K562 (cell line): ENCODE measurements at regions not wholly inside any gene's neighbourhood (a gene's known extent, or its start where the extent isn't known, plus 50 kb on each side); places are given as distances from the start of the nearest gene placed in this dataset.

Source experiments
- ATAC-seq: fragments of 200-7000 bp; cut with Tn5 transposase; 3 replicates; pipeline ENCODE4 v1.9.1; 2020; ENCODE audit warnings: moderate library complexity
- BruUV-seq: library from RNA; stranded (reverse); fragments of 400-500 nt; replicated peaks from 2 replicates; lab custom pipeline; 2021; lab: Mats Ljungman, UMichigan
- CTCF ChIA-PET: fragments of 300-600 bp; formaldehyde crosslinking; extraction: SDS; loops from one replicate; lab custom pipeline; 2021; ENCODE audit warnings: low intra/inter-chr PET ratio; lab: Yijun Ruan, JAX
- POLR2A ChIA-PET: fragments of 300-600, 350-650 bp; sonication (Branson Sonifier 250); formaldehyde crosslinking; extraction: SDS; loops from one replicate; lab custom pipeline; 2021; ENCODE audit warnings: antibody characterized with exemption, inconsistent platforms; lab: Yijun Ruan, JAX
- DNase-seq, 4 experiments: peaks; one replicate each; pipeline versions ENCODE4 v3.0.0 to v3.0.0-alpha.2; 2011 to 2018; ENCODE audit warnings: low spot score in 3 of 4, mixed read lengths in 3 of 4; ENCODE audit errors: extremely low read depth in 1 of 4
- FAIRE-seq: peaks from 2 replicates; lab custom pipeline; 2011; peaks lifted over from hg19 to GRCh38; lab: Jason Lieb, UNC
- H2AFZ ChIP-seq: 2 replicates; pipeline ENCODE4 v1.6.0; 2011; ENCODE audit warnings: low read depth, low read length, control low read depth, inconsistent platforms
- H3K27ac ChIP-seq: fragments of 200-600 bp; 3 replicates; pipeline ENCODE4 v1.8.0; 2011; ENCODE audit warnings: low read depth, mild to moderate bottlenecking, control low read depth, inconsistent platforms, low read length, moderate library complexity, mixed read lengths; ENCODE audit errors: extremely low read depth
- H3K27me3 ChIP-seq, 2 experiments: fragments of 300-600 bp in 1 of 2; 2 replicates in 1 of 2; 3 replicates in 1 of 2; pipeline versions ENCODE4 v1.6.0 to v1.8.0; 2011; ENCODE audit warnings: inconsistent platforms in 2 of 2, low read length in 2 of 2, mild to moderate bottlenecking in 1 of 2, mixed read lengths in 1 of 2, moderate library complexity in 1 of 2; ENCODE audit not compliant: control insufficient read depth in 2 of 2, insufficient read depth in 2 of 2
- H3K36me3 ChIP-seq: fragments of 300-600 bp; 3 replicates; pipeline ENCODE4 v1.8.0; 2011; ENCODE audit warnings: mild to moderate bottlenecking, low read length, inconsistent platforms; ENCODE audit not compliant: control insufficient read depth, insufficient read depth
- H3K4me1 ChIP-seq, 2 experiments: fragments of 200-600 bp in 1 of 2; replicated peaks in 1 of 2; 2 replicates in 1 of 2; 3 replicates in 1 of 2; pipeline versions ENCODE4 v1.5.1 to v1.8.0; 2011; ENCODE audit warnings: inconsistent platforms in 2 of 2, low read length in 2 of 2, mild to moderate bottlenecking in 1 of 2, mixed read lengths in 1 of 2, moderate library complexity in 1 of 2; ENCODE audit not compliant: control insufficient read depth in 2 of 2, insufficient read depth in 2 of 2
- H3K4me2 ChIP-seq: 2 replicates; pipeline ENCODE4 v1.6.1; 2011; ENCODE audit warnings: low read length, control low read depth, inconsistent platforms, mixed read lengths; ENCODE audit not compliant: insufficient read depth
- H3K4me3 ChIP-seq: fragments of 200-600 bp; sonication (generic), shearing (Covaris generic); 2 replicates; pipeline ENCODE4 v1.5.1; 2016; ENCODE audit warnings: control low read depth, inconsistent platforms
- H3K79me2 ChIP-seq: fragments of 200-600 bp; 3 replicates; pipeline ENCODE4 v1.8.0; 2011; ENCODE audit warnings: low read length, inconsistent platforms; ENCODE audit not compliant: control insufficient read depth, insufficient read depth
- H3K9ac ChIP-seq, 2 experiments: 2 replicates each; pipeline versions ENCODE4 v1.6.0 to v1.6.1; 2011; ENCODE audit warnings: low read depth in 2 of 2, low read length in 2 of 2, control low read depth in 1 of 2, inconsistent platforms in 1 of 2, mild to moderate bottlenecking in 1 of 2, mixed read lengths in 1 of 2; ENCODE audit not compliant: insufficient read depth in 1 of 2
- H3K9me1 ChIP-seq: one replicate; pipeline ENCODE4 v1.6.0; 2011; ENCODE audit warnings: inconsistent platforms, mild to moderate bottlenecking, low read length, moderate library complexity; ENCODE audit not compliant: control insufficient read depth, insufficient read depth
- H3K9me3 ChIP-seq: replicated peaks from 2 replicates; pipeline ENCODE4 v1.5.1; 2011; ENCODE audit warnings: low read depth, low read length, inconsistent platforms; ENCODE audit not compliant: control insufficient read depth, insufficient read depth
- H4K20me1 ChIP-seq: replicated peaks from 2 replicates; pipeline ENCODE4 v1.6.1; 2011; ENCODE audit warnings: low read length, inconsistent platforms, mixed read lengths; ENCODE audit not compliant: control insufficient read depth, insufficient read depth
- ARID2 ChIP-seq: fragments of 450-650 bp; IDR thresholded peaks from 2 replicates; pipeline ENCODE4 v1.6.1; 2017; ENCODE audit warnings: antibody characterized with exemption, mild to moderate bottlenecking
- WGBS: fragments of 100-300 bp; shearing (Covaris generic); methylation state at CpG from one replicate; pipeline ENCODE4 v1.1.6; 2016; ENCODE audit warnings: low coverage, mixed read lengths; ENCODE audit not compliant: insufficient coverage; ENCODE audit errors: missing lambda C conversion rate; 5-methylcytosine and 5-hydroxymethylcytosine counted together
- in situ Hi-C: fragments of 300-500 bp; cut with MboI; formaldehyde crosslinking; loops from 4 replicates; pipeline ENCODE4 v1.15.0; 2018; ENCODE audit warnings: inconsistent platforms, mixed read lengths
- intact Hi-C: fragments of 100-400 bp; cut with micrococcal nuclease; formaldehyde crosslinking; loops from 2 replicates; pipeline ENCODE4 v1.14.2; 2022
- TF ChIP-seq, protein P1 (sequence below): fragments of 450-650 bp; IDR thresholded peaks from 2 replicates; pipeline ENCODE4 v1.6.1; 2017; ENCODE audit warnings: antibody characterized with exemption, mild to moderate bottlenecking

DNA sequence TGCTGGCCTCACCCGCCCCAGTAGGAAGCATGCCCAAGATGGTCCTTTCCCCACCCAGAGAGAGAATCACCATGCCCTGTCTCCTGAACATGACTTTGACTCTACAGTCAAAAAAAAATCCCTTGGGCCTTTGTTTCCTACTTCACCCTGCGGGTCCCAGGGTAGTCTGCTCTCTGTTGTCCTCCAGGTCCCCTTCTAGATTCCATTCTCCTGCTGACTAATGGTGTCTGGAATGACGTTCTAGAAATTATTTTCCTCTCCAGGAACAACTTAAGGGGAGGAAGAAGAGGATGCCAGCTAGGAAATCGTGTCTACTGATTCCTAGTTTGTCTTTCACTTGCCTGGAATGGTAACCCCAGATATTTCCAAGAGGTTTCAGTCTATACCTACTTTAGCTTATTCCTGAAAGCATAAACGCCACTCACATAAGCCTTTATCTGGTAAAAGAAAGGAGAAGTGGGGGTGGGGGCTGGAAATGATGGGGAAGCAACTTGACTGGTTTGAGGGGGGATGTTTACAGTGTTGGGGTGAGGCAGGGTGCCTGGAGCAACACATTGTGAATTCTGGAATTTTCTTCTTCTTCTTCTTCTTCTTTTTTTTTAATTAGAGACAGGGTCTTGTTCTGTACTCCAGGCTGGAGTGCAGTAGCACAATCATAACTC, 93.9 kb downstream of the SNX18 start:
- CTCF ChIA-PET, result no interaction called here
- FAIRE-seq, result no peak
- Histone ChIP-seq H3K4me1 (no peaks in the 10 kb centered on the region), H3K9me1 (no peaks in the 10 kb centered on the region), H3K4me2 (no peak overlapping the region), H4K20me1 (no peaks in the 10 kb centered on the region; the same call in 1 of the 2 replicates), H2AFZ (no peak overlapping the region), H3K9me3 (no peaks in the 10 kb centered on the region), H3K4me3 (no peak overlapping the region), H3K27me3 (peaks cover 10 to 21% of the 10 kb centered on the region in 2 experiments; a peak in 4 of 5 replicates), H3K27ac (no peak overlapping the region), H3K79me2 (no peaks in the 10 kb centered on the region), H3K36me3 (no peaks in the 10 kb centered on the region), H3K9ac (no peak overlapping the region)
- DNase-seq, result no peak
- no peak for TF ChIP-seq ARID2
- TF ChIP-seq, protein P1, sequence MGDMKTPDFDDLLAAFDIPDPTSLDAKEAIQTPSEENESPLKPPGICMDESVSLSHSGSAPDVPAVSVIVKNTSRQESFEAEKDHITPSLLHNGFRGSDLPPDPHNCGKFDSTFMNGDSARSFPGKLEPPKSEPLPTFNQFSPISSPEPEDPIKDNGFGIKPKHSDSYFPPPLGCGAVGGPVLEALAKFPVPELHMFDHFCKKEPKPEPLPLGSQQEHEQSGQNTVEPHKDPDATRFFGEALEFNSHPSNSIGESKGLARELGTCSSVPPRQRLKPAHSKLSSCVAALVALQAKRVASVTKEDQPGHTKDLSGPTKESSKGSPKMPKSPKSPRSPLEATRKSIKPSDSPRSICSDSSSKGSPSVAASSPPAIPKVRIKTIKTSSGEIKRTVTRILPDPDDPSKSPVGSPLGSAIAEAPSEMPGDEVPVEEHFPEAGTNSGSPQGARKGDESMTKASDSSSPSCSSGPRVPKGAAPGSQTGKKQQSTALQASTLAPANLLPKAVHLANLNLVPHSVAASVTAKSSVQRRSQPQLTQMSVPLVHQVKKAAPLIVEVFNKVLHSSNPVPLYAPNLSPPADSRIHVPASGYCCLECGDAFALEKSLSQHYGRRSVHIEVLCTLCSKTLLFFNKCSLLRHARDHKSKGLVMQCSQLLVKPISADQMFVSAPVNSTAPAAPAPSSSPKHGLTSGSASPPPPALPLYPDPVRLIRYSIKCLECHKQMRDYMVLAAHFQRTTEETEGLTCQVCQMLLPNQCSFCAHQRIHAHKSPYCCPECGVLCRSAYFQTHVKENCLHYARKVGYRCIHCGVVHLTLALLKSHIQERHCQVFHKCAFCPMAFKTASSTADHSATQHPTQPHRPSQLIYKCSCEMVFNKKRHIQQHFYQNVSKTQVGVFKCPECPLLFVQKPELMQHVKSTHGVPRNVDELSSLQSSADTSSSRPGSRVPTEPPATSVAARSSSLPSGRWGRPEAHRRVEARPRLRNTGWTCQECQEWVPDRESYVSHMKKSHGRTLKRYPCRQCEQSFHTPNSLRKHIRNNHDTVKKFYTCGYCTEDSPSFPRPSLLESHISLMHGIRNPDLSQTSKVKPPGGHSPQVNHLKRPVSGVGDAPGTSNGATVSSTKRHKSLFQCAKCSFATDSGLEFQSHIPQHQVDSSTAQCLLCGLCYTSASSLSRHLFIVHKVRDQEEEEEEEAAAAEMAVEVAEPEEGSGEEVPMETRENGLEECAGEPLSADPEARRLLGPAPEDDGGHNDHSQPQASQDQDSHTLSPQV, result no peak
- POLR2A ChIA-PET, result interaction anchor here (0.6 to 0.7 kb wide), 3 partner anchors 76 to 251 kb away, joined by 3 to 4 read pairs (median 4); no protein-coding TSS in a partner anchor
- no TSS peak for BruUV-seq
- 0% methylated on average over 5 of the region's 5 CpGs for WGBS
- in situ Hi-C loops, result no loop called here
- intact Hi-C loops, result no loop called here
- no peak for ATAC-seq
